GM19455 (cell line): ENCODE measurements at regions not wholly inside any gene's neighbourhood (a gene's known extent, or its start where the extent isn't known, plus 50 kb on each side); places are given as distances from the start of the nearest gene placed in this dataset.
"Not testable (repeated sequence)": the region's sequence is repeated elsewhere in the genome, so short reads cannot be mapped to it uniquely, and the experiment has no call there.

Experiments used
- ATAC-seq: cut with Tn5 transposase; IDR thresholded peaks from one replicate; pipeline ENCODE4 v1.9.1; 2021; ENCODE audit not compliant: unreplicated experiment

DNA sequence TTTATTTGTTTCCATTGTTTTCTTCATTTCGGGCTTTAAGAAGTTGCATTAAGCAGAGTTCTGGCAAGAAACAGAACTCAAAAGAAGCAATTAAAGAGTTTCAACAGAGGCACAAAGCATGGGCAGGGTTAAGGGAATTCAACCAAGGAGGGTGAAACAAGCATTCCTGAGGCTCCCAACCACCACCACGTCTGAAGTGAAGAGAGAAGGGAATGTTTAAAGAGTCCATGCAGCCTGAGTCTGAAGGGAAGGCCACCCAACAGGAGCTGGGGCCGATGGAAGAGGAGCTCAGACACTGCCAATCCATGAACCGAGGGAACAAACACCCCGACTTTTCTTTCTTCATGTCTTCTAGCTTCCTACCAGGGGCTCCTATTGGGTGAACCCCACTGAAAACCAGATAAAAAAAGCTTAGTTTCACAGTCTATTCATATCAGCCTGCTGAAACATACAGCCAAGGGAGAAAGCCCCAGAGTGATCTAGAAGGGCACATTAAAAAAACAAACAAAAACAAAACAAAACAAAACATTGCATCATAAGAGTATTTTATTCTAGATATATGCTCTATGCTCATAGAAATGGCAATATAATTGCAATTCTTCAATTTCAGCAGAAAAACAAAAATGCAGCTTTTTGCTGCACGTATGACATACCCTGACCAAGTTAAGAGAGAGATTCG lies 592.1 kb downstream of the TTLL7 start:
- peak; percentile 44 for ATAC-seq

DNA sequence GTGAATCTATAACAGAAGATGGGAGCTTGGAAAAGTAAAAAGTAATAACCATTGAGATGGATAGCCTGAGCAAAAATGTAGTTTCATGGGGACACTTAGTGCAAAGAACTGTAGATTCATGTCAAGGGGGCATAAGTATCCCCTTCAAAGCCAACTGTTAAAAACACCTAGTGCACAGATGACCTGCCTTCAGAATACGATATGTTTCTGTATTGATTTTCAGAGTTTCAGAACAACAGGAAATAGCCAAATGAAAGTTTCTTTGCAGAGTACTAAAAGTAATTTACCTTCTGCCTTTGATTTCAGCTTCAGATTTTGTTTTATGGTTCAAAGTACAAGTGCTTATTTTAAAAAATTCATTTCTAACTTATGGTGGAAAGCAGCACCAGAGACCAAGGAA lies 593.1 kb downstream of the TTLL7 start:
- peak; percentile 60 for ATAC-seq

DNA sequence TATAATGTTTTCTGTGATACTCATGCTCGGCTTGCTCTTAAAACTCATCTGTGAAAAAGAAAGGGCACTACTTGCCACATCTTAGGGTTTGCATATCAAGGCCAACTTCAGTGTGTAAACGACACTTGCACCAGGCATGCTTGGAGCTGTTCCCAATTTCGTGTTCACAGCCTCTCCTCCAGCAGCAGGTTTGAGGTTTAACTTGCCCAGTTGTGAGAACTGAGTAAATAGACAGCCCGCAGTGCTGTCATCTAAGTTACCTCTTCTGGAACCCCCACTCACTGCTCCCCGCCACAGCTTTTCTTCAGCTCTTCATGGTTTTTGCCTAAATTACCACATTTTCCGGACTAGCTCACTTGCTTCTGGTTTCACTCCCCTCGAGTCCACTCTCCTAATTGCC lies 595.4 kb downstream of the TTLL7 start:
- ATAC-seq: not testable (repeated sequence)

DNA sequence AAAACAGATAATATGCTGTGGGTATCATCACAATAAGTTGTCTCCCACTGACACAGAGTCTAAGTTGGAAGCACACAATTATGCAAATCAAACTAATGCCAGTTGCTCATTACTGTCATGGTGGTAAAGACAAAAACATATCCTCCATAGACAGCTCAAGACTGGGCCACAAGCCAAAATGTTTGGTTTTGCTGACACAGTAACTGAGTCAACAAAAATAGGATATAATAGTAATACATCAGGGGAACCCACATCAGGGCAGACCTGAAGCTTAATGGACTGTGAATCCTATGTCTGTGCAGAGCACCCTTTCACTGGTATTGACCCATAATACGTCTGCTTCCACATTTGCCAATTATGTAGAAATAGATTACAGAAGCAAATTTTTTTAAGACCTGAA lies 597.8 kb downstream of the TTLL7 start:
- not testable (repeated sequence) for ATAC-seq

DNA sequence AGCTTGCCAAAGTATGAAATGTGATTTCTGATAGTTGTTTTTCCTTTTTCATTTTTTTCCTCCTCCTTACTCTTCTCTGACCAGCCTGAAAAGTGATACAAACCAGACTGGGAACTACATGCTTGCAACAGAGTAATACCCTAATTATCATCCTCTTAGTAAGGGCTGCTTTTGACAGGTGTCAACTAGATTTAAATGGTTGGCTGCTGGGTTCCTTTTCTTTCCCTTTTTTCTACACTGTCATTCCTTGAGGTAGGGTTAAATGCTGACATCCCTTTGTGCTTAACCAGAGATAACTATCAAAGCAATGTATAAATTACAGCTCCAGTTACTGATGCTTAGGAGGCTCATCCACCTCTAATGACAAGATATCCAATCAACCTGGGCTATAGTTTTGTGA lies 598.8 kb downstream of the TTLL7 start:
- not testable (repeated sequence) for ATAC-seq

DNA sequence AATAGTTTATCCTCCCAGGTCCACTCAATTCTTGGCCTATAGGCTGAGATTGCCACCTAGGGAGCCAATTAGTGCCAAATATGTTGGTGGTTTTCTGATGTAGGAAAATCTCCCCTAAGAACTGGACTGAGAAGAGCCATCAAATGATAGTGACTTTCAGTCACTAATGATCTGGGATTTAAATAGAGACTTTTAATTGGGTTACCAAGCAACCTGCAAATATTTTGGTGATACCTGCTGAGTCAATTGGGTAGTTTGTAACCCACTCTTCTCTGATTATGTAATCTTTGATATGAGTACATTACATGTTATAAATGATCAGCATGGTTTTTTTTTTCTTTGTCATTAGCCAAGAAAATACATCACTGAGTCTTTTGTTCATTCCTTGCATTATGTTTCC lies 600.8 kb downstream of the TTLL7 start:
- not testable (repeated sequence) for ATAC-seq

DNA sequence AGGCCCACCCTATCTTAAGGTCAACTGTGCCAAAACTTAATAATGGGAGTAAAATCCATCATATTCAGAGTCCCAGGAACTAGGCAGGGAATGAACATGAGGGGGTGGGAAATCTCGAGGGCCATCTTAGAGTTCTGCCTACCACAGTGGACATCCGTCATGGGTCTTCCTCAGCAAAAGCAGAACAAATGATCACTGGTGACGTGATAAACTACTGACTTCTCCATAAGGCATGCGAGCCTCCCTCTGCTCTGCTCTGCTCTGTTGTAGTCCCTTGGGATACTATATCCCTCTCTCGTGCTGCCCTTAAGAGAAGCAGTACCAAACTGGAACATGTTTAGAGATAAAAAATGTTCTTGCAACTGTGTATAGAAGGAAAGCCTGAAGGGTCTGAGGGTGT lies 603.8 kb downstream of the TTLL7 start:
- not testable (repeated sequence) for ATAC-seq

DNA sequence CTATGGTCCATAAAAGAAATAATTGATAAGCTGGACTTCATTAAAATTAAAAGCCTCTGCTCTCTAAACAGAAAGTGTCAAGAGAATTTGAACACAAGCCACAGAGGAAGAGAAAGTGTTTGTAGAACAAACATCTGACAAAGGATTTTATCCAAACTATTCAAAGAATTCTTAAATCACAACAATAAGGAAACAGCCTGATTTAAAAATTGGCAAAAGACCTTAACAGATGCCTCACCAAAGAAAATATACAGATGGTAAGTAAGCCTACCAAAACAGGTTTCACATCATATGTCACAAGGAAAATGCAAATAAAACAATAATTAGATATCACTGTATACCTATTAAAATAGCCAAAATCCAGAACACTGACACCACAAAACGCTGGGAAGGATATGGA lies 612.0 kb downstream of the TTLL7 start:
- not testable (repeated sequence) for ATAC-seq

DNA sequence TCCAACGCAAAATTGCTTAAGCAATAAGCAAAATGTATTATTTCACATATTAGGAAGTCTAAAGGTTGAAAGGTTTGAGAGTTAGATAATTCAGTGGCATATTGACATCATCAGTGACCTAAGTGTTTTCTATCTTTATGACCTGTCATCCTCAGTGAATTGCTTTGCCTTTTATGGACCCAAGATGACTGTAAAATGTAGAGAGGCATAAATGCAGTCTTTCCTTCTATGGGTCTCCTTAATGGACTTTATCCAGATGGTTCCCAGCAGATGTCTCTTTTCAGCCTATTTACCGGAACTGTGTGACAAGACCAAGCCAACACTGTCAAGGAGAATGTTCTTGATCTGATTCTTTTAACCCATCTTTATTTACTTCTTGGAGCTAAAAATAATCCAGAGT lies 615.8 kb downstream of the TTLL7 start:
- not testable (repeated sequence) for ATAC-seq

DNA sequence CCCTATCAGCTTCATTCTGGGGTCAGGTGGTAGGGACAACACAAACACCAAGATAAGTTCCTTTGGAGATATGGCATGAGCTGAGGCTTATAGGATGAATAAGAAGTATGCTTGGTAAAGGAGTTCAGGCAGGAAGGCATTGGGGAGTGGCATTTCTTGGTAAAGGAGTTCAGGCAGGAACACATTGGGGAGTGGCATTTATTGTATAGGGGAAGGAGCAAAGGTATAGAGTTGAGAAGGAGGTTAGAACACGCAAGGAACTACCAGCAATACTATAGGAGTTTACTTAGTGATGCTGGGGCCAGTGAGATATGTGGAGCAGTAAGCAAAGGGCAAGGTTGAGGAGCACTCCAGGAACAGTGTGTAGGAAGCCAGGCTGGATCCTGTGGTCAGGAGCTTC lies 625.9 kb downstream of the TTLL7 start:
- ATAC-seq: not testable (repeated sequence)

DNA sequence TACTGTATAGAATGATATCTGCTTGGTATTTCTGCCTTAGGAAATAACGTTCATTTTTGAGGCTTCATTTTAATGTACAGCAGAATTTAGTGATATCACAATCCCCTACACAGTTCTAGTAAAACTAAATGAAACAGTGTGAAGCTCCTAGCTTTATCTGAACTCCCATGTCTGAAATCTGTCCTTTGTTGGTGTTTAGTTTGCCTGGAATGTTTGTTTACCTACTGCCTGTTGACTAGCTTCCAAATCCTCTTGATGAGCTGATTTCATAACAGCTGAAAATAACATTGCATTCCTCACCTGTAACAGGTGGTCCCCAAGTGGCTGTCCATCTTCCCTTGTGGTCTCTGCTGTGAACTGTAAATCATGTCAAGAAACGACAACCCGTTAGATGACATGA lies 629.1 kb downstream of the TTLL7 start:
- ATAC-seq: not testable (repeated sequence)

DNA sequence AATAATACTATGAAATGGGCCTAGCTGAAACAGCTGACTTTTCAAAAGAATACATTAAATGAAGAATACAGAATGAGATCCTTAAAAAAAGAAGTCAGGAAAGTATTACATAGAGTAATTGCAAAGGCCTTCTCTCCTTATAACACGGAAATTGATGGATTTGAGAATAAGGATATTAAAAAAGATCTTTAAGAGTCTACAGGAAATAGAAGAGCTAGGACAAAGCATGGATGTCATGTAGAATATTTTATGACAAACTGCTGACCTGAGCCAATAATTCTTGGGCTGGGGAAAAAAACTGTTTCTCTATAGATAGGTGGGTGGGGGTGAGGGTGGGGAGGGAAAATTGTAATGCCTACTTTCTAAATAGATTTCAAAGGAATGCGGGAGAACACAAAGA lies 633.6 kb downstream of the TTLL7 start:
- ATAC-seq: not testable (repeated sequence)

DNA sequence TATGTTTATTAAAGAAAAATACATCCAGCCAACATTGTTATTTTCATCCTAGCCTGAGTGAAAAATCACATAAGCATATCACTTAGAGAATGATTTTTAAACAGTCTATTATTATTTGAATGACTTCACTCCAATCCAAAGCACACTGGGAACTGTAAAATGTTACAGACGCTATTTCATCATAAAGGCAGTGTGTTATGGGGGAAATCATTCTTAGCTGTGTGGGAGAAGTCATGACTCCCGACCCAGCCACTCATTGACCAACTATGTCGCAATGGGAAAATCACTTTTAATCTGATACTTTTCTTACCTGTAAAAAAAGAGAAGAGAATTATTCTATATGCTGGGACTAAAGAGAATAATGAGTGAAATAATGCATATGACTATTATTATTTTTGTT lies 653.6 kb downstream of the TTLL7 start:
- not testable (repeated sequence) for ATAC-seq

DNA sequence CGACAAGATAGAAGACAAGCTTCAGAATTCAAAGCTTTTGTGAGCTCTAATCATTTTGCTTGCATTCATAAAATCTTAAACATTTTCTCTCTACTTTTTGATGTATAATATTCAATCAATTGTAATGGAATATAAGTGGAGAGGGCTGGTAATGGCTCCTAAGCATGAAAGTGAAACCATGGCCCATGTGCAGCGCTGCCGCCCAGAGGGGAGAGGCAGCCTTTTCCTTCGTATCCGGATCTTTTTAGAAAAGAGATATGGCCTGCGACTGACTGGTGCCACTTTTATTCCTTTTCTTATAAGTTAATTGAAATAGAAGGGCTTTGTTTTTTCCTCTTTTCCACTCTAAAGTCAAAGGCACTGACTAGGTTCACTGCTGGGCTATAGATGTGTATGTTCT lies 655.2 kb downstream of the TTLL7 start:
- not testable (repeated sequence) for ATAC-seq

DNA sequence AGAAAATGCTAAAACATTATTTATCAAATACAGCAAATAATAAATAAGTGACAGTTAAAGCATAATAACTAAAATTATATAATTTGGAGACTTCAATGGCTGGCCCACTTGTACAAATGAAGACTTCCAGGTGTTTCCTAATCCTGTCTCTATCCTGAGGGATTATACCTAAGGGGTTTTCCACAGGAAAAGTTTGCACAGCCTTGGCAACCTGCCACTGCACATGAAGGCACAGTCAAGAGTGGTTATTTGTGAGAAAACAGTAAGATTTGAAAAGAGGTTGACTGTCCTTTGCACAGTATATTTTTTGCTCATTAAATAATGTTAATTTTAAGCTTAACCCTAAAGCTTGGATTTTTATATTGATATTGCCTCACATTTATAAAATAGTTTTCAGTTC lies 655.9 kb downstream of the TTLL7 start:
- ATAC-seq: not testable (repeated sequence)

DNA sequence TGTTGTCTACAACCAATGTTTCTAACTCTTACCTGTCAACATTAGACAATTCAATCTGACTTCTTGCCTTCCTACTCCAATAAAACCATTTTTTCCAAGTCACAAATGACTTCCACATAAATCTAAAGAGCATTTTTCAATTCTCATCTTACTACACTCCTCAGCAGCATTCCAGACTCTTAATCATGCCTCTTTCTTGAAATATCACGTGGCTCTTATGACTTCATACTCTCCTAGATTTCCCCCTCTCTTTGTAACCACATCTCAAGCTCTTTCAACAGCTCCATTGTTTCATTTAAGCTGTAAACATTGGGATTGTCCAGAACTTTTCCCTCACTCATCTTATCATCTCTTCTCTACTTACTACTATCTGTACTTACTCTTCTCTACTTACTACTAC lies 666.6 kb downstream of the TTLL7 start:
- ATAC-seq: not testable (repeated sequence)

DNA sequence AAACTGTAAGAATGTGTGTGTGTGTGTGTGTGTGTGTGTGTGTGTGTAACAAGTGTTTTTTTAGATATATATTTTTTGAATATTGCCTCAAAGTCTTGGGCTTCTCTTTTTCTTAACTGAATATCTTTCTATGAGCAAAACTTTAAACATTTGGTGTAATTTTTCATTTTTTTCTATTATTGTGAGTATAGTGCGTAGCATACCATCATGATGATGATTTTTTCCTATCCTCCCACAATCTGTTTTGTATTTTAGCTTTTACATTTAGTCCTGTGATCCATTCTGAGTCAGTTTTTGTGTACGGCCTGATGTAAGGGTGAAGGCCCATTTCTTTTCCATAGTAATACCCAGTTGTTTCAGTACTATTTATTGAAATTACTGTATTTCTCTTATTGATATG lies 680.6 kb downstream of the TTLL7 start:
- ATAC-seq: no peak

DNA sequence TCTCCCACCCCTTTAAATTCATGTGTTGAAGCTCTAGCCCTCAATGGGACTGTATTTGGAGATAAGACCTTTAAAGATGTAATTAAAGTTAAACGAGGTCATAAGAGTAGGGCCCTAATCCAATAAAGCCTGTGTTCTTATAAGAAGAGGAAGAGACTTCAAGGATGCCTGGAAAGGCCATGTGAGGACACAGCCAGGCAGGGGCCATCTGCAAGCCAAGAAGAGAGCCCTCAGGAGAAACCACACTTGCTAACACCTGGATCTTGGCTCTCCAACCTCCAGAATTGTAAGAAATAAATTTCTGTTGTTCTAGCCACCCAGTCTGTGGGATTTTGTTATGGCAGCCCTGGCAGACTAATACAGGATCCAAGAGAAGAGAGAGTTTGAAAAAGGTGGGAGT lies 683.5 kb downstream of the TTLL7 start:
- not testable (repeated sequence) for ATAC-seq

DNA sequence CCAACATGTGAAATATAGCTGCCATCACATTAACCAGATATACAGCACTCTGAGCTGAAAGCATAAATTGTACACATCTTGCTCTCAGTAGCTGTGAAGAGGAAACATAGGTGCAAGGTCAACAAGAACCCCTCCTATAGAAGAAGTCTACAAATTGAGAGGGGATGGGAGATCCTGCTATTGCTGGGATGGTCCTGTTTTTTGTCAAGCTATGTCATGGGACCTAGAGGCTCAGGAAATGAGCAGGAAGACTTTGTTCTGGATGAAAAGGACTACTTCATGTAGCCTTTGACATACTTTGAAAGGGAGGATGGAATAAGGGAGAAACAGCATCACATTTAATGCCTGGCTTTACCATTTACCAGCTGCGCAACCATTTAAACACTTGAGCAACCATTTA lies 688.8 kb downstream of the TTLL7 start:
- not testable (repeated sequence) for ATAC-seq

DNA sequence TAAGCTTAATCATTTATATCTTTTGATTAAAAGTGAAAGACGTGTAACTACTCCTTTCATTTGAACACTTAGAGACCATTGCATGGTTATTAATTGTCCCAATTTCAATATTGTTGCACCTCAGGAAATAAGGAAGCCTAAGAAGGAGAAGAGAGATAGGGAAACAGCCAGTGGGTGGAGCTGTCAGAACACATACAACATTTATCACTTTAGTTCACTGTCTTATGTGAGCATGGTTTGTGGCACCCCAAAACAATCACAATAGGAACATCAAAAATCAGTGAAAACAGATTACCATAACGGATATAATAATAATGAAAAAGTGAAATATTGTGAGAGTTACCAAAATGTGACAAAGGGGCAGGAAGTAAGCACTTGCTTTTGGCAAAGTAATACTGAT lies 689.9 kb downstream of the TTLL7 start:
- not testable (repeated sequence) for ATAC-seq

DNA sequence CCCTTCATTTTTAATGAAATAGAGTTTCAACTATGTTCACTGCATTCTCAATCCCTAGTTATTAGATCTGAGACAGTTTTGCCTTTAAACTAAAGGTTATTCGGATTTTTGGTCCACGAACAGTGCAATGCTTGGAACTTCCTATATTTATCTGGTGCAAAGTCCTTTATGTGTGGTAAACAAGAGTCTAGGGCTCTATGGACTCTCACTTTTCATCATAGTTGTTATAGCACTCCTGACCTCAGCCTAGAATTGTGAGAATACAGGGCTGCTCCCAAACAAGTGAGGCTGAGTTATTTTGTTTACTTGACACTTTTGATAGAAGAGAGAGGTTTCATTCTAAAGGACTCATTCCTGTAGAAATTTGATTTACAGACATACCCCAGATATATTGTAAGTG lies 692.1 kb downstream of the TTLL7 start:
- not testable (repeated sequence) for ATAC-seq

DNA sequence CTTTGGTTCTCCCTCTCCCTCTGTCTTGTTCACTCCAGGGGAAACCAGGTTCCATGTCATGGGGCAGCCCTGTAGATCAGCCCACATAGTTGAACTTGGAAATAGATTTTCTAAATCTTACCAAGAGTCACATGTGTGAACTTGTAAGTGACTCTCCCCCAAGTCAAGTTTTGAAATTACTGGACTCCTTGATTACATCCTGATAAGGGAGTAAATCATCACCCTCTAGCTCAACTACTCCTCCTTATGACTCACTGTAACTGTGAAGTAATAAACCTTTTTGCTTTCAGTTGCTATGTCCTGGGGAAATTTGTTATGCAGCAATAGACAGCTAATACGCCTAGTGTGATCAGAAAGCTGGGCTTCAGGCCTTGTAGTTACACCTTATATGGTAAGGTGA lies 703.3 kb downstream of the TTLL7 start:
- not testable (repeated sequence) for ATAC-seq

DNA sequence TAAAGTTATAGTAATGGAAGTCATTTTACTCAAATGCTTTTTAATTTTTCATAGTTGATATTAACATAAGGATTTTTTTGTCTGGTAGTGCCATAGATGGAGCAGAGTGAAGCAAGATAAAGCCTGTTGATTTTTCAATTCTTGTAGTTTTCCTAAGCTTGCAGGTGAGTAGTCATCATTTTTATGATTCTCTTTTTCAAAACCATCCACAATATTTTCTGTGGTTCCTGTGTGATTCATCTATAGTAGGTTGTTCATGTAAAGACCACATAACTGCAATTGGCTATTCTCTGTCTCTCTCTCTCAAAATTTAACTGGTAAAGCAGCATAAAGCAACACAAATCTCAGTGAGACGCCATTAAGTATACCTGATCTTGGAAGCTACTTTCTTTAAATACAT lies 711.5 kb downstream of the TTLL7 start:
- not testable (repeated sequence) for ATAC-seq
